ENCODE measurements at regions not wholly inside any gene's neighbourhood (a gene's known extent, or its start where the extent isn't known, plus 50 kb on each side); places are given as distances from the start of the nearest gene placed in this dataset.

DNA sequence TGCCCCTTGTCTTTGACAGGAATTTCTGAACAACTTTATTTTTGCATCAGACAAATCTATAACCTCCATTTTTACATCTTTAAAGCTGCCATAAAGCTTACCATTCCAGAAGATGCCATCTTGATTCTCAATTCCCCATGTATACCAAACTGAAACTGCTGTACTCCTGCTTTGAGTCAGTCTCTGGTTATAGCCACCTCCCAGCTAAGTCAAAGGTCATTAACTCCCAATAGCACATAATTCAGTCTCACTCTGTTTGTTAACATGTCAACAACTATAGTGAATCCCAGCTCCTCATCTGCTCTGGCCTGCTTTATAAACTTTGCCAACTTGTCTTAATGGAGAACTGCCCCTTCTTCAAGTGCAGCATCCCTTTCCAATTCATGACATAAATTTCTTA lies 343.6 kb downstream of the FRK start:
- peak in 1 of 5 experiments; percentile 6 for DNase-seq

DNA sequence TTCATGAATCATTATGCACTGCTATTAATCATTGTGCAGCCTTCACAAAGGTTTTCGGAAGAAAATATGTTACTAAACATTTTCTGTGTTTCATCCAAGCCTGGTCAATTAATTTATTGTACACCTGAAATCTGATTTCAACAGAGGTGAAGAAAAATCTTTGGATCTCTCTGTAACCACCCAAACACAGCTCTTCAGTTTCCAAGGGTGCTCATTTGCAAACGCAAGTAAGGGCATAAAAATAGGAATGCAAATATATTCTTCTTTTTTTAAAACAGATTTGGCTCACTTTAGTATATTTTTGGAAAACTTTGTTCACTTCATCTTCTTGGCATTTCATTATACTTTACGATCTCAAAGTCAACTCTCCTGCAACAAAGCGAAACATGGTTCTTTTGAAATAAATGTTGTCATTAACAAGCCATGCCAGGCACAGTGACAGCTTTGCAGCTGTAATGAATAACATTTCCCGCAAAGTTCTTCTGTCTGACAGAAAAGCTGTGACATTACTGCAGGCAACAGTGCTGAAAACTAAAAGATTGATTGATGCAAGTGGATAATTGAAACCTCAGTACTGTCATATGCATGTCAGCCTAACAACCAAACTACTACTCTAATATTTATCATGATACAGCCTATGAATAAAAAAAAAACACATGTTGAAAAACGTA lies 348.3 kb downstream of the FRK start:
- DNase-seq = no peak

DNA sequence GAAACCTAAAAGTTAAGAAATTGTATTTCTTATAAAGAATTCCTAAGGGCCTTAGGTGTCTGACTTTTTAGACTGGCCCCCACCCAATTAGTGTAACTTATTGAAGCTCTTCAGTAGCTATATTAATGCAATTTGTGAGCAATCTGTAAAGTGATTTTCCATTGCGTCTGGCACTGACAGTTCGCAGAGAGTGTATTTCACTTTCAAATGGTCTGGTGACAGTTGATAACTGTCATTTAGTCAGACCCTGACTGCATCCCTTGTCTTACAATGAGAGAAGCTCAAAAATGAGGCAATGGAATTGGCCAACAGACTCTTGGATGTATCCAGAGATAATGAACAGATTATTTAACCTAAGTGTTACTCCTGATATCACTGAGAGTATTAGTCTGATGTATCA lies 351.8 kb downstream of the FRK start:
- no peak for DNase-seq

DNA sequence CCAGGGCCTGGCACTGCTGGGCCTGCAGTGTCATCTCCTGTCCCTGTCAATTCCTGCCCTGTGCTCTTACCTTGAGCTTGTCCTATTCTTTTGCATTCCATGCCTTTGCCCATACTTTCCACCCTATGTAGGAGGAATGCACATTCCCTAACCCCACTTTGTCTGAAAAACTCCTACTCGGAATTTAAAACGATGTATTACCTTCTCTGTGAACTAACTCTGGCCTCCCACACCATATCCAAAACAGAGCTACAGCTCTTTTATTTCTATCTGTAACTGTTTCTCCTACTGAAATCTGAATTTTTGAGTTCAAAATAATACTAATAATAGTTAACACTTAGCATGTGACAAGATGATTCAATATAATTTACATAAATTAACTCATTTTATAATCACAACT lies 353.7 kb downstream of the FRK start:
- DNase-seq = no peak

DNA sequence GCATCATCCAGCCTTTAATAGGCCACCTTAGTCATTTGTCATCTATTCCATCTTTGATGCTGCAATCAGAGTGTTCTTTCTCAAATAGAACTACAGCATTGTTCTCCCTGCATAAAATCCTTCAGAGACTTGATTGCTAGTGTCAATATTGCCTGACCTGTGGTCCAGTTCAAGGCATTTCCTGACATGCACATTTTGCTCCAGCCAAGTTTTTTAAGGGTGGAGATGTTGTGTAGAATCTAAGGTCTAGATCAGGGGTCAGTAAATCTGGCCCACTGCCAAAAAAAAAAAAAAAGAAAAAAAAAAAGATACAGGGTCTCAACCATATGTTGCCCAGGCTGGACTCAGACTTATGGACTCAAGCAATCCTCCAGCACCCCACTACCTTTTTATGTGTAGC lies 354.4 kb downstream of the FRK start:
- no peak for DNase-seq

DNA sequence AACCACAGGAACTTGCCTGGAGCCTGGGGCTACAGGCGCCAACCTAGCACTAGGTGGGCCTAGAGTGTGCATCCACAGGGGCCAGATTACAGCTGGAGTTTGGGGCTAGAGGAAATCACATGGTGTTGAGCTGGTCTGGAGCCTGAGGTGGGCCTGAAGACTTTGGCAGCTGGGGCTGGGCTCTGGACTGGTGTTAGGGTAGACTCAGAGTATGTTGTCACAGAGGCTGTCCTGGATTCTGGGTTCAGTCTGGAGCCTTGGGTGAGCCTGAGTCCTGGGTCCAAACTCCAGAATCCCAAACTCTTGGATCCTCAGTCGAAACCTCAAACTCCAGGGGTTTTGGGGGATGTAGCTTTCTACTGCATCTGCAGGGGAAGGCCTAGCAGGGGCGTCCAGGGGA lies 356.7 kb downstream of the FRK start:
- no peak for DNase-seq

DNA sequence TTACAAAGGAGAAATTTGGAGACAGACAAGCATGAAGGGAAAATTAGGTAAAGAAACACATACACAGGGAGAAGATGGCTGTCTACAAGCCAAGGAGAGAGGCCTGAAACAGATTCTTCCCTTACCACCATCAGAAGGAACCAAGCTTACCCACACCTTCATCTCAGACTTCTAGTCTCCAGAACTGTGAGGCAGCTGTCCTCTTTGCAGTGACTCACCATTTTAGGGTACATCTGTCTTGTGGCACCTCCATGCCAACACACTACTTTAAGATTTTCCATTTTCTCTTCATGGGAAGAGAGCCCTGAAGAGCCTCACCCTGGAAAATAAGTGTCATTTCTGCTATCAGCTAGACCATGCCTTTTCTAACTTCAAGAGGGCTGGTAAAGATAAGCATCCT lies 369.3 kb downstream of the FRK start:
- no peak for DNase-seq

DNA sequence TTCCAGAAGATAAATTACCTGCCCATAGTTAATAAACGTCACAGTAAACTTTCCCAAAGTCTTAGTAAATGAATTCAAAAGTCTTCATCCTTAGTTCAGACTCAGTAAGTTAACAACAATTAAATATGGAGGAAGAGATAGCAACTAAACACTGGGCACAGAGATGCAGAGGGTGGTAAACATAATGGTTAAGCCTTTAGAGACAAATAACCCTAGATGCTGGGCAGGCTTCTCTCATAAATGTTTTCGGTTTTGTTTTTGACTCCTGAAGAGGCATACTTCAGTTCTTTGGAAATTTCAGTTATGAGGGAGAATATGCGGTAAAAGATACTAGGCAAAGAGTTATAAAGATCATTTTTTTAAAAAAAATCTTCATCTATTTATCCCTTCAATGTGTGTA lies 369.8 kb downstream of the FRK start:
- DNase-seq = no peak

DNA sequence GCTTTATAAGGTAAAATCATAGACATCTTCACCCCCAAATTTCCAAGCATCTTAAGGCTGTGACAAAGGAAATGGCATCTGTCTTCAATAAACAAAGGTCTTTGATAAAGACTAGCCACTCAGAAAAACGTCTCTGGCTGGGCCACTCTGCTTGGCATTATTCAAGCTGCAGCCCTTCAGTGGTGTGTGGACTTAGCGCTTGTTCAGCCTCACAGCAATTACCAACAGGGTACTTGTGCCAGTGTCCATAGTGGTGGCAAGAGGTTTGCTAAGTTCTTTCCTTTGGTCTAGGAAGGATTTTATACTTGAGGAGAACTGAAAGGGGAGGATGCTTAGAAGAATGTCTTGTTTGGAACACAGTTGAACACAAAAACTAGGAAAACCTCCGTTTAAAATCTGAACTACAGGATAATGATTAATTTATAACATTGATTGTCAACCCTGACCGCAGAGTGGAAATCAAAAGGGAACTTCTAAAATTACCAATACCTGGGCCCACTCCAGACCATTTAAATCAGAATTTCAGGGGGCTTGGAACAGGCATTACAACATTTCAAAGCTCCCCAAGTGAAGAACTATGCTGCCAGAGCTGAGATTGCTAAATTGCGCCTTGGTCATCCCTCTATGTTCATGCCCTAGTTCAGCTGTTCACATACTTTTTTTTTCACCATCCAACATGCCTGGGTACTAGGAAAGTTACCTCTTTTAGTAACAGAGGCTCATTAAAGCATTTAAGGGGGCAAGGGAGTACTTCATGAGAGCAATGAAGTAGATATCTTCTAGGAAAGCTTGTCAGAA lies 378.5 kb downstream of the FRK start:
- DNase-seq = no peak

DNA sequence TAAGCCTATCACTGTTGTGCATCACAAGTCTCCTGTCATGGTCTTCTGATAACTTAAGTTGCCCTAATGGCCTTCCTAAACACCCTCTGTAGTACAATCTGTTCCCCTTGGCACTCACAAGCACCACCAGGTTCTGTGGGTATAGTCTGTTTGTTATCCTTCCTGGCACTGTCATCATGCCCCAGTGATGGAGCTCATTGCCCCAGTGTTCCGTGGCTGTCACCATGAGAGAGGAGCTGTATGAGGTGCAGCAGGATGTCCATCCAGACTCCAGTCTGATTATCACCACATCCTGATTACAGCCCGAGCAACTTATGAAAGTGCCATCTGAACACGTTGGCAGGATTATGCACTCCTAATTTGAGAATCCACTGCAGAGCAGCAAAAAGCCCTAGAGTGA lies 380.1 kb downstream of the FRK start:
- no peak for DNase-seq

DNA sequence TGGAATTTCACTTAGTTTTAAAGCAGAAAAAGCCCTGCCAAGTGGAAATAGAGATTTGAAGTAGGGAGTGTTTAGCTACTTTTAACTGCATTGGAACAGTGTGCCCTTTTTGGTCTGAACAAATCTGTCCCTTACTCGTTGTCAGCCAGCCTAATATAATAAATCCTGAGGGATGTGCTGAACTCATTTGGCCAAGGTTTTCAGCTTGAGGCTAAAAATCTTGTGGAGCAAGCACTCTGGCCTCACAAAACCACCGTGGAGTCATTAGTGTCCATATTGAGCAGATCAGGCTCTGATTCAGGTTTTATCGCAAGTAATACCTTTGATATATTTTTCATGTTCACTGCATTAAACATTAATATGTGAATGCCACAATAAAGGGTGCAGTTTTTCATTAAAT lies 383.5 kb downstream of the FRK start:
- DNase-seq = no peak

DNA sequence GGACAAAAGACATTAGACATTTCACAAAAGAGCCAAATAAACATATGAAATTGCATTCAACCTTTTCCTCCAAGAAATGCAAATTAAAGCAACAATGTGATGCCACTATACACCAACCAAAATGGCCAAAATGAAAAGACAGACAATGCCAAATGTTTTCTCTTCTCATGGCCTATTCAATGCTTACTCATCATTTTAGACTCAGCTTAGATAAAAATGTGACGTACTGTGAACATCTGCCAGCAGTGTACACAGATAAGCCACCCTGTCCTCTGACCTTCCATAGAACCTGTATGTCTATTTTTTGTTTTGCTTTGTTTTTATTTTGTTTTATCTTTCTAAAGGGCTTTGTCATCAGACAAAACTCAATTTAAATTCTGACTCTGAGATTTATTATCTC lies 385.2 kb downstream of the FRK start:
- DNase-seq = no peak

DNA sequence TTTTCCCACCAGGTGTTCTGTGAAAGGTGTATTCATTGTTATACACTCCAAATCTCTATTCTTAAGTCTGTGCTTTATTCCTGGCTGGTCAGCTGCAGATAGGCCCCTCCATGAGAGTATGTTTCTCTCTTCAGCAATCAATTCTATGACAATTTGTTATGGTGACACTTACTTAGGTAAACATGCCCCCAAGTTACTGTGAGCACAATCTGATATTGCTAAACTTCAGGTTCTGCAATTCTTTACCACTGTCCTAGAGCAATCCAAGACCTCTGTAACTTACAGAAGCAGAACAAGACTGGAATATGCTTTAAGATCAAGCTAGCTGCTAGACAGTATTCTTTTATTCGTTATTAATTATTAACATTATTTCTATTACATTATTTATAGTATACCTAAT lies 391.9 kb downstream of the FRK start:
- no peak for DNase-seq

DNA sequence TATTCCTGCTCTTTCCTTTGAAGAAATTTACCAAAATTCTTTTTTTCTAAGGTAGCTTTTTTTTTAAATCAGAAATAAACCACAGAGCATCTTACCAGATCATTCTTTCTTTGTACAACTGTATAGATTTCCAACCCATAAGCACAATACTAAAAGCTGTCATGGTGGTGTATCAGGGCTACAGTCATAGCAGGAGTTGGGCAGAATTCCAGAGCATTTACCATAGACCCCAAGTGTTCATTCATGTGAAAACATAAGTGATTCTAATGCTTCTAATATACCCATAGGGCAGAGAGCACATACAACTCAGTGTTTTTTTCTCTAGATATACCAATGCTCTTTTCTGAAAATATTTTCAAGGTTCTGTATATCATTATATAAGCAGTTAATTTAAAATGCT lies 392.5 kb downstream of the FRK start:
- DNase-seq = no peak

DNA sequence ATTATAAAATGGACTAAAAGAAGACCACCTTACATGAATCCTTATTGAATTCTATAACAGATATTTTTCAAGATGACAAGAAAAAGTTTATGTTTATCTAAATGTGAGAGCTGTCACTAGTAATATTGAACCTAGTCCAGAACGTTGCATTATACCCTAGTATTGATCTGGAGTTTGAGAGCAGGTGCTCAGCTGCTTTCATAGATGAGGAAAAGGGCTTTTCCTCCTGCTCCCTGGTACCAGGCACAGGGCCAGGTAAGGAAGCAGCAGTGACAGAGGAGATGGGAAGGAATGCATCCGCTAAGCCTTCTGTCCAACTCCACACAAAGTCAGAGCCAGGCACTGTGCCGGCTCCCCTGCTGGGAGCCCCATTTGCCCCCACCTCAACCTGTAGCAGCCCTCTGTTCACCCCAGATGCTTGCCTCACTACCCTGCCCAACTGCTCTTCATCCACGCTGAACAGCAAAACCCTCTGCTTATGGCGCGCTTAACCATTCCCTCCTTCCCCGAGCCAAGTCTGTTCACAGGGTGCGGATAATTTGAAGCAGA lies 393.1 kb downstream of the FRK start:
- DNase-seq = no peak

DNA sequence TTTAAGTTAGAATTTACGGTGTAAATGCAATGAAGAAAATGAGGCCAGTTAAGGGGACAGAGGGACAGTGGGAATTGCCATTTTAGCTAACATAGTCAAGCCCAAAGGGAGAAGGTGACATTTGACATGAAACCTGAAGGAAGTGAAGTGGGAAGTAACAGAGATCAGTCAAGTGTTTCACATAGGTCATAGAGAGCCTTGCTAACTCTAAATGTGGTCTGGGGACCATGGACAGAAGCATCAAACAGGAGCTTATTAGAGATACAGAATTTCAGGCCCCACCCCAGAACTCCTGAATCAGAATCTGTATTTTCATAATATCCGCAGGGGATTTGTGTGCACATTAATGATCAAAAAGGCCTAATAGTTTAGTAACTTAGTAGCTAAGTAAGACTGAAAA lies 393.7 kb downstream of the FRK start:
- no peak for DNase-seq

DNA sequence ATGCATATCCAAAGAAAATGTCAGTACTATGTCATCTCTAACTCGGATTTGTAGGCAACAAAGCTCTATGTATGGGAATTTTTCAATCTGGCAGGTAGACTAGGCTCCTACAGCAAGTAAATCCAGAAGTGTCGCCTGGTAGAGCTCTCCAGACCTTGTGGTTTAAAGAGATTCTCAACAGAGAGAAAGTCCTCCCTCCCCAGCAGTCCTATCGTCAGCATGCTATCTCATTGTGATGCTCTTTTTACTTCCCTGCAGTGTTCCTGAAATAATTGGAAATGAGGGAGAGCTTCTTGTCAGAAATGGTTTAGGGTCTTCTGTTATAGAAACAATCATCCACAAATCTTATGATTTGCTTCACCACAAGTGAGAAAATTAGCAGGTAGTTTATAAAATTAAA lies 395.4 kb downstream of the FRK start:
- no peak for DNase-seq

DNA sequence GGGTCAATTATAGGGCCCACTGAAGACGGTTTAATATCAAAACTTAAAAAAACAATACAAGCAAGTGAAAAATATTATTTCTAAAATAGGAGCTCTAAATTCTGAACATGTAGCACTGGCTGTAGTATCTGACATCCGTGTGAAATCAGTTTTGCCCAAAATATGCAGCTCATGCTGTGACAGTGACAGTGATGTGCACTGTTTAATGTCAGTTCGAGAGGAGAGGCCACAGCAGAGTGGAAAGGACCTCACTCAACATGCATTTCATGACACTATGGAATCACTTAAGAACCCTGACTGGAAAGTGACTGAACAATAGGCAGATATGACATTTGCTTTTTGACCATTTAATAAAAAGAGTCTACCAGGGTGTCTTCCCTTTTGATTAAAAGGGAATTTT lies 397.0 kb downstream of the FRK start:
- no peak for DNase-seq

DNA sequence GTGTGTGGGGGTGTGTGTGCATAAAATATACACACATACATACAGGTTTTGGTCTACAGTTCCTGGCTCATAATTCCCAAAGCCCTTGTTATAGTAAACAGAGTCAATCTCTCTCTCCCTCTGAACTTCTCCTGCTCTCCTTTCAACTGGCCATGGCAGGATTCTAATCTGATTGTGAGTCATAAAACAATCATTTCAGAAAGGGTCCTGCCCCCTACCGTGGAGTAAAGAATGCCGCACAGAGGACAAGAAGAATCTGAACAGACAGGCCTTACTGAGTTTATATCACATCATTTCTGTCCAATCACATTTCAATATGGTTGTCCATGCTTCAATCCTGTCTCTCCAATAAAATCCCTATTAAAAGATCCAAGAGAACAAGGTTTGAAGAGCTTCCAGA lies 416.9 kb downstream of the FRK start:
- DNase-seq = no peak

DNA sequence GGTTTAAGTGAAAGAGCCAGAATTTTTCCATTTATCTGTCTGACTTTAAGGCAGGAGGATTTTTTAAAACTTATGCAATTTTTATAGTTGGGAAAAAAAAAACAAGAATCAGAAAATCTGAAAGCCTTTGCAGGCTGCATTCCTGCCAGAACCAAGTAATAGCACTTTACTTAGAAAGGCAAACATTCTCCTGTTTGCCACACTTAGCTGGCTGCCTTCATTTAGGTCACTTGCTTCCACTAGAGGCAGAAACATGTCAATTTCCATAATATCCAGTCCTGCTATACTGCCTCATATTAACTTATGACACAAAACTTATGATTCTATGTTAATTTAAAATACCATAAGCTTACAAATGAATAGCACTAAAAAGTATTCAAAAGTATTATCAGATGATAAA lies 425.8 kb downstream of the FRK start:
- no peak for DNase-seq

DNA sequence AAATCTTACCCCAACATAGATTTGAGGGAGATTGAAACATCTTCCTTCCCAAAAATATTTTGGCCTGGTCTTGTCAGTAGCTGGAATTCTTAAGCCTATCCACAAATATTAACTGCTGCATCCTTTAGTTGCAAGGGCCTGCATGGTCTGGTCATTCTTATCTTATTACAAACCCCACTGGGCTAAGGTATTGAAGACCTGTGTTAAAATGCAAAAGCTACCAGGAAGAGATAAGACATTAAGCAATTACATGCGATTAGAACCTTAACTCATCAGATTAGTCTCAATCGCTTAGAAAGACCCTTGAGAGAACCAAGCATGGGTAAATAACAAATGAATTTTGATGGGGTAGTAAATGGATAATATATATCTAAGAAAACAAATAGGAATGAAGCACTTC lies 426.6 kb downstream of the FRK start:
- DNase-seq = no peak

DNA sequence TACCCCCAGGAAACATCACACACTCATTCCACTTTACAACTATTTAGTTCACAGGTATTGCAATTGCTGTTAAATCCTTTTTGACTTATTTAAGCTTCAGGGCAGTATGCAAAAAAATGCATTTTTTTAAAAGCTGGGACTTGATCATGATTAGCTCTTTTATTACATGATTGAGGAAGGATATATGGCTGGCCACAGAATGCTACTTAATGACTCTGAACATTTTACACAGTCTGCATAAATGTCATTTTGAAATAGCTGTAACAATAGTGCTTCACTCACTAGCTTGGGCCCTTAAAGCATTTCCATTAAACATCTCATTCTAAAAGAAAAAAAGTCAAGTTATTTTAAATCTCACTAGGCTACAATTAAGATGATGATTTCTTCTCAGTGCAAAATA lies 429.7 kb downstream of the FRK start:
- DNase-seq = no peak

DNA sequence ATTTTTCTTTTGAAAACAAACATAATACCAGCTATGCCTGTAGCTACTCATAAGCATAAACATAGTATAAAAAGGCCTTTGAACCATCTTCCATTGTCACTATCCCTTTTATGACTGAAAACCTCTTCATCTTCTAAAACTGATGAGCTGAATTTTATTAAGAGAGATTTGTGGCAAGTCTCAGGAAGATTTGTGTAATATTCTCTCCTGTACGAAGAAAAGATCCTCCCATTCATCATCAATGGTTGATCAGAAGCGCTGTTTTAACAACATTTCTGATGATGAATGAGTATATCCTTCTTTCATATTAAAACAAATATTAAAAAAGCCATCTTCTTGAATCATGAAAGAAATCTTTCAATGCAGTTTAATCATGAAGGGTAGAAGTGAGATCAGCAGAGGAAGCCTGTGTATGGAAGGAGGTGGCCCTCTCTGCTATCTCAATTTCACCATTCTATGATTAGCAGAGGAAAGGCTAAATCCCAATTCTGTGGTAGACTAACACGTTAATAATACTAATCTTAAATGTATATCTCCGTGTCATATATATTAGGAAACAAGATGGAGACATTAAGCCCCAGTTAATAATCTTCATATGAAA lies 430.2 kb downstream of the FRK start:
- no peak for DNase-seq

DNA sequence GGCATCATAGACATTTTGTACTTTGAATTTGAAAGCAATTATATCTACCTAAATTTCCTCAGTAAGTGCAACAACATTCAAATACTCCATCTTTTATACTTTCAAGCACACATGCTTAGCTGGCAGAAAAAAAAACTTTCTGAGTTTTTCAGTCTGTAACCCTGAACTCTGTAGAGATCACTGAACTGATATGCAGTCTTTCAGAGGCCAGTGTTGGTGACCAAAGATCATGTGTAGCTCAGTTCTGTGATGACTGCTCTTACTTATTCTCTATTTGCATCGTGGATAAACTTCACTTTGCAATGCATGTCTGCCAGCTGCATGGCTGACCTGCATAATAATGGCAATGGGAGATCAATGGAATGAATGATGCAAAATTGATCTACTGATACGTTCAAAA lies 431.3 kb downstream of the FRK start:
- no peak for DNase-seq
